ENCODE measurements at regions not wholly inside any gene's neighbourhood (a gene's known extent, or its start where the extent isn't known, plus 50 kb on each side); places are given as distances from the start of the nearest gene placed in this dataset.

GRCh38 chr2:221693365-221693764 is 121.3 kb upstream of the EPHA4 start:
- no peak for TF ChIP-seq GATA1 (IDR thresholded peaks at IDR 0.05; ENCODE audit: low read depth, low read length)
- TF ChIP-seq POLR2A (IDR thresholded peaks at IDR 0.05; ENCODE audit: low read length): no peak
- no peak for DNase-seq

- DNase-seq: no peak
- TF ChIP-seq POLR2A (IDR thresholded peaks at IDR 0.05; ENCODE audit: low read length) (no peak), GATA1 (IDR thresholded peaks at IDR 0.05; ENCODE audit: low read depth, low read length) (no peak)
Measured at GRCh38 chr2:221691571-221691970, 119.5 kb upstream of the EPHA4 start.

GRCh38 chr2:221689140-221689539 is 117.0 kb upstream of the EPHA4 start:
- DNase-seq: no peak
- no peak for TF ChIP-seq GATA1 (IDR thresholded peaks at IDR 0.05; ENCODE audit: low read depth, low read length)
- no peak for TF ChIP-seq POLR2A (IDR thresholded peaks at IDR 0.05; ENCODE audit: low read length)

GRCh38 chr2:221680548-221680947 is 108.4 kb upstream of the EPHA4 start:
- TF ChIP-seq GATA1 (IDR thresholded peaks at IDR 0.05; ENCODE audit: low read depth, low read length): no peak
- TF ChIP-seq POLR2A (IDR thresholded peaks at IDR 0.05; ENCODE audit: low read length): no peak
- no peak for DNase-seq

GRCh38 chr2:221677688-221678087 is 105.6 kb upstream of the EPHA4 start:
- TF ChIP-seq GATA1 (IDR thresholded peaks at IDR 0.05; ENCODE audit: low read depth, low read length) (no peak), POLR2A (IDR thresholded peaks at IDR 0.05; ENCODE audit: low read length) (no peak)
- DNase-seq: no peak

GRCh38 chr2:221676566-221677172 is 104.6 kb upstream of the EPHA4 start:
- no peak for DNase-seq
- TF ChIP-seq POLR2A (IDR thresholded peaks at IDR 0.05; ENCODE audit: low read length): no peak
- TF ChIP-seq GATA1 (IDR thresholded peaks at IDR 0.05; ENCODE audit: low read depth, low read length): no peak

GRCh38 chr2:221675201-221675908 is 103.3 kb upstream of the EPHA4 start:
- DNase-seq: no peak

GRCh38 chr2:221674446-221674845 is 102.3 kb upstream of the EPHA4 start:
- DNase-seq: no peak
- TF ChIP-seq POLR2A (IDR thresholded peaks at IDR 0.05; ENCODE audit: low read length) (no peak), GATA1 (IDR thresholded peaks at IDR 0.05; ENCODE audit: low read depth, low read length) (no peak)

More at GRCh38 chr2:221675201-221675908, 103.3 kb upstream of the EPHA4 start:
- TF ChIP-seq POLR2A (IDR thresholded peaks at IDR 0.05; ENCODE audit: low read length) (no peak), GATA1 (IDR thresholded peaks at IDR 0.05; ENCODE audit: low read depth, low read length) (no peak)

- no peak for DNase-seq
- TF ChIP-seq POLR2A (IDR thresholded peaks at IDR 0.05; ENCODE audit: low read length) (no peak), GATA1 (IDR thresholded peaks at IDR 0.05; ENCODE audit: low read depth, low read length) (no peak)
Measured at GRCh38 chr2:221673248-221673647, 101.1 kb upstream of the EPHA4 start.

GRCh38 chr2:221671515-221671914 is 99.4 kb upstream of the EPHA4 start:
- TF ChIP-seq POLR2A (IDR thresholded peaks at IDR 0.05; ENCODE audit: low read length): no peak
- TF ChIP-seq GATA1 (IDR thresholded peaks at IDR 0.05; ENCODE audit: low read depth, low read length): no peak
- no peak for DNase-seq

GRCh38 chr2:221662689-221663391 is 90.7 kb upstream of the EPHA4 start:
- DNase-seq: no peak
- TF ChIP-seq POLR2A (IDR thresholded peaks at IDR 0.05; ENCODE audit: low read length): no peak
- TF ChIP-seq GATA1 (IDR thresholded peaks at IDR 0.05; ENCODE audit: low read depth, low read length): no peak

- no peak for DNase-seq
- TF ChIP-seq GATA1 (IDR thresholded peaks at IDR 0.05; ENCODE audit: low read depth, low read length) (no peak), POLR2A (IDR thresholded peaks at IDR 0.05; ENCODE audit: low read length) (no peak)
Measured at GRCh38 chr2:221657806-221658205, 85.7 kb upstream of the EPHA4 start.

- no peak for TF ChIP-seq POLR2A (IDR thresholded peaks at IDR 0.05; ENCODE audit: low read length)
- TF ChIP-seq GATA1 (IDR thresholded peaks at IDR 0.05; ENCODE audit: low read depth, low read length): no peak
- DNase-seq: no peak
Measured at GRCh38 chr2:221655300-221655699, 83.2 kb upstream of the EPHA4 start.

GRCh38 chr2:221653182-221653581 is 81.1 kb upstream of the EPHA4 start:
- DNase-seq: no peak
- TF ChIP-seq GATA1 (IDR thresholded peaks at IDR 0.05; ENCODE audit: low read depth, low read length): no peak

All from erythroblast (primary cell).